ENCODE measurements at regions not wholly inside any gene's neighbourhood (a gene's known extent, or its start where the extent isn't known, plus 50 kb on each side); places are given as distances from the start of the nearest gene placed in this dataset.

DNA sequence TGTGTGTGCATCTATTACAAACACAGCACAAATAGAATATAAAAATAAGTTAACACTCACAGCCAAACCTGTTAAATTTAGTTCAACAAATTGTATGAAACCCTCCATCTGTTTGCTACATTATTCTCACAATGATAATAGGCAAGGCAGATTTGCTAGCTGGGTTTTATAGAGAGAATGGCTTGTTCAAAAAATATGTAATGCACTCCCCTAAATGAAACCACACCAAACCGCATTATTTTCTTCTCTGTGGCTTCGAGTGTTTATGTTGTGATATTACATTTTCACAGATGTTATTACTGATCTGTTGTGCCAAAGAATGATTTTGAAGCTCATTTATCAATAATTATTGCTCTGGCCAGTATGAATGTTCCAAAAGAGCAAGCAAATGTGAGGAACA lies 92.9 kb downstream of the SPATA31D1 start:
- TF ChIP-seq CTCF (IDR thresholded peaks at IDR 0.05; ENCODE audit: insufficient read depth, low read depth, low read length, missing control alignments) = no peak
- no peak for DNase-seq (ENCODE audit: low read depth)
- H3K4me3 ChIP-seq (ENCODE audit: low read length) = no peak overlapping the region

- no peak overlapping the region for H3K4me3 ChIP-seq (ENCODE audit: low read length)
- no peak for TF ChIP-seq CTCF (IDR thresholded peaks at IDR 0.05; ENCODE audit: insufficient read depth, low read depth, low read length, missing control alignments)
- DNase-seq (ENCODE audit: low read depth) = no peak
Measured at GRCh38 chr9:82082563-82082962, 94.0 kb downstream of the SPATA31D1 start.

DNA sequence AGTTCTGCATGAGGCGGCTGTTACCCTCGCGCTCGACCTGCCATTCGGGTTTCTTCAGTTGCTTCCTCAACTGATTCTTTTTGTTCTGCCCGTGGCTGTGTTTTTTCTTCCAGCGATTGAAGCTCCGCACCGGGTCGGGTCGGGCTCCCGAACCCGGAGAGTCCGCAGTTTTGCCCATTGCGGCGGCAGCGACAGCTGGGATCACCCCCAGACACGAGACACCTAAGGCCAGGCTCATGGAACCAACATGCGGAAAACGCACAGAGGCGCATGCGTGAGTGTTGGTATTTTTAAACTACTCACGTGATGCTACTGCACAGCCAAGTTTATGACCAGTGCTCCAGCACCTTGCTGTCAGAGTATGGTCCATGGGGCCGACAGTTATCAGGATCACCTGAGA lies 100.0 kb downstream of the SPATA31D1 start:
- no peak for DNase-seq (ENCODE audit: low read depth)
- TF ChIP-seq CTCF (IDR thresholded peaks at IDR 0.05; ENCODE audit: insufficient read depth, low read depth, low read length, missing control alignments) = no peak
- no peak overlapping the region for H3K4me3 ChIP-seq (ENCODE audit: low read length)

DNA sequence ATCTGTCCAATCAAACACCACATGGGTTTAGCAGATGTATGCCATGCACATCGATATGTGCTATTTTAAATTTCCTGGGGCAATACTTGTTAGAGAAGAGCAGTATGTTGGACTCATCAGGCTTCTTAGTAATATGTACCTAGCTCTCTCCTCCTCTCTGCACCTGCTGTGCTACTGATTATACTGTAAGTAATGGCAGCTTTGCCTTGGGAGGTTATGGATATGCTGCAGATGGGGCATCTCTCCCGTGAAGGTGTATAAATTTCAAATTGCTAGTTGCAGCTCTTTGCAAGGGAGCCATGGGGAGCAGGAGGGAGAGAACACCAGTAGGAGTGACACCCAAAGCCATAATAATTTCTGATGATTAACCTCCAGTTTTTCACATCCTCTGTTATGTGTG lies 101.5 kb downstream of the SPATA31D1 start:
- DNase-seq (ENCODE audit: low read depth) = no peak
- no peak for TF ChIP-seq CTCF (IDR thresholded peaks at IDR 0.05; ENCODE audit: insufficient read depth, low read depth, low read length, missing control alignments)
- H3K4me3 ChIP-seq (ENCODE audit: low read length) = no peak overlapping the region

- H3K4me3 ChIP-seq (ENCODE audit: low read length) = no peak overlapping the region
- DNase-seq (ENCODE audit: low read depth) = no peak
- TF ChIP-seq CTCF (IDR thresholded peaks at IDR 0.05; ENCODE audit: insufficient read depth, low read depth, low read length, missing control alignments) = no peak
Measured at GRCh38 chr9:82091100-82091499, 102.5 kb downstream of the SPATA31D1 start.

DNA sequence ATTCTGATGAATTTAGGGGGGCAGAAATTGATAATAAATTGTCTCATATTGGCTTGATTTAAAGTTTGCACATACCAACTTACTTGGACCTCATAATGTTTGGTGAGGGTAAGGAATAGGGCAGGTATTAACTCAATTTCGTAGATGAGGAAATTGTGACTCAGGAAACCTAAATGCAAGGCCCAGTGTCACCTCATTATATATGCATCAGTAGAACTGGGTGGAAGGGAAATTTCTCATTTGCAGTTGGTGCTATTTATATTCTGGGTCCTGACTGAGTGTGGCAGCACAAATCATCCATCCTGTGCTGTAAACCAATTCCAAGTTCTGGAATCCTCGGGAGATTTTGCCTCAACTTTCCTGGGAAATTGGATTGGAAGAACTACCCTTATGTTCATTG lies 103.0 kb downstream of the SPATA31D1 start:
- H3K4me3 ChIP-seq (ENCODE audit: low read length) = no peak overlapping the region
- DNase-seq (ENCODE audit: low read depth) = no peak
- no peak for TF ChIP-seq CTCF (IDR thresholded peaks at IDR 0.05; ENCODE audit: insufficient read depth, low read depth, low read length, missing control alignments)

DNA sequence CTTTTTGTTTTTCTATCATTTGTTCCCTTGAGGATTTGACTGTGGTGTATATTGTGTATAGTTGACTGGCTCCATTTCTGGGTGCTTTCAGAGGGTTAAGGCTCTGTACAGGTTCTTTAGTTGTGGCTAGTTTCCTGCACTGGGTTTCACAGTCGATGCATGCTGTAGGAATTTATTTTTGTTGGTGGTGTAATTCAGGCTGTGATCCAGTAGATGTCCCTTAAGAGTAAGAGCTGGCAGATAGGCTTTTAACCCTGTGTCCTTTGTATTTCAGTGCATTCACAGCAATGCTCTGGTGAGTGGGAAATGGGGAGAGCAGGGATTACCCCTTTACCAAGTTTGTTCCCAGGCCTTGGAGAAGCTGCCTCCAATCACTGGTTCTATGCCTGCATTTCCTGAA lies 112.9 kb downstream of the SPATA31D1 start:
- peak; percentile 23 for TF ChIP-seq CTCF (IDR thresholded peaks at IDR 0.05; ENCODE audit: insufficient read depth, low read depth, low read length, missing control alignments)
- DNase-seq (ENCODE audit: low read depth) = no peak
- H3K4me3 ChIP-seq (ENCODE audit: low read length) = no peak overlapping the region

Measured in epithelial cell of esophagus (primary cell).